Suprapubic skin (tissue), 4 donors: ENCODE measurements at regions not wholly inside any gene's neighbourhood (a gene's known extent, or its start where the extent isn't known, plus 50 kb on each side); places are given as distances from the start of the nearest gene placed in this dataset.

ENCODE experiments used
- POLR2A ChIP-seq, 2 donors: fragments of 450-650 bp; IDR thresholded peaks; one replicate each; pipeline ENCODE4 v1.6.1; 2017; ENCODE audit warnings: antibody characterized with exemption in 2 of 2, mild to moderate bottlenecking in 2 of 2, moderate library complexity in 2 of 2
- POLR2AphosphoS5 ChIP-seq, 3 donors: sonication (generic); formaldehyde crosslinking; IDR thresholded peaks; one replicate each; pipeline ENCODE4 v1.6.1; 2017; ENCODE audit warnings: antibody characterized with exemption in 3 of 3
- TF ChIP-seq, protein P1 (sequence below), 2 donors: fragments of 200-600 bp in 1 of 2; fragments of 450-650 bp in 1 of 2; sonication (generic) in 1 of 2; IDR thresholded peaks; one replicate each; pipeline ENCODE4 v1.5.1; 2016 to 2019; ENCODE audit warnings: antibody characterized with exemption in 2 of 2, mild to moderate bottlenecking in 1 of 2, moderate library complexity in 1 of 2

- TF ChIP-seq, protein P1, sequence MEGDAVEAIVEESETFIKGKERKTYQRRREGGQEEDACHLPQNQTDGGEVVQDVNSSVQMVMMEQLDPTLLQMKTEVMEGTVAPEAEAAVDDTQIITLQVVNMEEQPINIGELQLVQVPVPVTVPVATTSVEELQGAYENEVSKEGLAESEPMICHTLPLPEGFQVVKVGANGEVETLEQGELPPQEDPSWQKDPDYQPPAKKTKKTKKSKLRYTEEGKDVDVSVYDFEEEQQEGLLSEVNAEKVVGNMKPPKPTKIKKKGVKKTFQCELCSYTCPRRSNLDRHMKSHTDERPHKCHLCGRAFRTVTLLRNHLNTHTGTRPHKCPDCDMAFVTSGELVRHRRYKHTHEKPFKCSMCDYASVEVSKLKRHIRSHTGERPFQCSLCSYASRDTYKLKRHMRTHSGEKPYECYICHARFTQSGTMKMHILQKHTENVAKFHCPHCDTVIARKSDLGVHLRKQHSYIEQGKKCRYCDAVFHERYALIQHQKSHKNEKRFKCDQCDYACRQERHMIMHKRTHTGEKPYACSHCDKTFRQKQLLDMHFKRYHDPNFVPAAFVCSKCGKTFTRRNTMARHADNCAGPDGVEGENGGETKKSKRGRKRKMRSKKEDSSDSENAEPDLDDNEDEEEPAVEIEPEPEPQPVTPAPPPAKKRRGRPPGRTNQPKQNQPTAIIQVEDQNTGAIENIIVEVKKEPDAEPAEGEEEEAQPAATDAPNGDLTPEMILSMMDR (IDR thresholded peaks at IDR 0.05) = no peak
- TF ChIP-seq POLR2A (IDR thresholded peaks at IDR 0.05) (no peak), POLR2AphosphoS5 (IDR thresholded peaks at IDR 0.05) (no peak)
These were observed 625.6 kb downstream of the TMEM114 start for GRCh38 chr16:7964744-7965143.
